Activated CD8-positive, alpha-beta memory T cell treated with anti-CD3 and anti-CD28 coated beads, Interleukin-2, amount 50 U/mL, for 24 hours (primary cell): ENCODE measurements at regions not wholly inside any gene's neighbourhood (a gene's known extent, or its start where the extent isn't known, plus 50 kb on each side); places are given as distances from the start of the nearest gene placed in this dataset.

Experiments
- DNase-seq: peaks from one replicate; pipeline ENCODE4 v3.0.0-alpha.2; 2020; ENCODE audit errors: extremely low read depth

DNA sequence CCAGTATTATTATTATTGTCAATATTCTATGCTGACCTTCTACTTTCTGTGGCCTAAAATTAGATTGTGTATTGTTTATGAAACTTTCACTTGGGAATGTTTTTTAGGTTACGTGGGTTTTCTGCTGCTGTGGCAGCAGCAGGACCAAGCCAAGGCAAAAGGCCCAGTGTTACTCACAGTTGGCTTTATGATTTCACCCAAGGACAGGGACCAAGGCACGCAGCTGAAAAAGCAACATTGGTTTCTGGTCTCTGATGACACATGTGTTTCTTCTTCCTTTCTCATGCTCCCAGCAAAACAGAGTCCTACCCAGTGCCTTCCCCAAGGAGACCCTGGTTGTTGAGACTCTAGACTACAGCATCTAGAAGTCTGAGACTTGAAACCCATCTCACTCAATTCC, 413.7 kb downstream of the SETD4 start:
- no peak for DNase-seq

DNA sequence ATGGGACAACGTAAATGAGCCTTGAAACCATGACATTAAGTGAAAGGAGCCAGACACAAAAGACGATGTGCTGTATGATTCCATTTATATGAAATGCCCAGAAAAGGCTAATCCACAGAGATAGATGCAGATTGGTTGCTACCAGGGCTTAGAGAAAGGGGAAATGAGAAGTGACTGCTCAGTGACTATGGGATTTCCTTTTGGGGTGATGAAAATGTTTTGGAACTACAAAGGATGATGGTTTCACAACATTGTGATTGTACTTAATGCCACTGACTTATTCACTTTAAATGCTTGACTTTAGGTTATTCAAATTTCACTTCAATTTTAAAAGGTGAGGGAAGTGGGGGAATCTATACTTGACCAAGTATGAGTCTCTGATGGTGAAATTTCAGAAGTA, 414.3 kb downstream of the SETD4 start:
- DNase-seq = no peak

DNA sequence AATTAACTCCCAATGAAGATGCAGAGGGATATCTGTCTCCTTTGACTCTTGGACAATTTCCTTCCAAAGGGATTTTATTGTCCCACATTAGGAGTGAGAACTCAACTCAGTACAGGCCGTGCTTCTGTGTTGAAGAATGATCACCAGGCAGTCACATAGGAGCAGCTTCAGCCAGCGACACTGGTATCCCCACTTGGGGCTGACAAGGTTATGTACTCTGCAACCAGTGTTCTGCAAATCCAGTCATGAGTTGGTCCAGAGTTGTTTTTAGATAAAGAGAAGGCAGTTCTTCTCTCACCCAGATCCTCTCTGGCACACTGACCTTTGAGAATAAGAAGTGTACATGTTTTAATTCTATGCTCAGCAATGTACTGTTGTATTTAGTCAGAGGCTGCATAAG, 415.8 kb downstream of the SETD4 start:
- DNase-seq = no peak

DNA sequence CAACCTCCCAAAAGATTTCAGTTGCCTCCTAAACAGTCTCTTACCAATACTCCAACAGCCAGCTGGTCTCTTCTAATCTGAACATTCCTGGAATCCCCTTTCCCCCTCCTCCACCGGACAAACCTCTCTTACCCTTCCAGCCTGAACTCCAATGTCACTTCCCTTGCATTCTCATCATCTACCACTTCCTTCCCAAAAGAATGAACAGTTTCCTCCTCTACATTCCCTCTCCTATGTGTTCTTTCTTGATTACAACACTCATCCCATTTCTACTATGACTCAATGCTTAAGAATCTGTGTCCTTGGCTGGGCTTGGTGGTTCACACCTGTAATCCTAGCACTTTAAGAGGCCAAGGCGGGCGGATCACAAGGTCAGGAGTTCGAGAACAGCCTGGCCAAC, 417.1 kb downstream of the SETD4 start:
- no peak for DNase-seq

DNA sequence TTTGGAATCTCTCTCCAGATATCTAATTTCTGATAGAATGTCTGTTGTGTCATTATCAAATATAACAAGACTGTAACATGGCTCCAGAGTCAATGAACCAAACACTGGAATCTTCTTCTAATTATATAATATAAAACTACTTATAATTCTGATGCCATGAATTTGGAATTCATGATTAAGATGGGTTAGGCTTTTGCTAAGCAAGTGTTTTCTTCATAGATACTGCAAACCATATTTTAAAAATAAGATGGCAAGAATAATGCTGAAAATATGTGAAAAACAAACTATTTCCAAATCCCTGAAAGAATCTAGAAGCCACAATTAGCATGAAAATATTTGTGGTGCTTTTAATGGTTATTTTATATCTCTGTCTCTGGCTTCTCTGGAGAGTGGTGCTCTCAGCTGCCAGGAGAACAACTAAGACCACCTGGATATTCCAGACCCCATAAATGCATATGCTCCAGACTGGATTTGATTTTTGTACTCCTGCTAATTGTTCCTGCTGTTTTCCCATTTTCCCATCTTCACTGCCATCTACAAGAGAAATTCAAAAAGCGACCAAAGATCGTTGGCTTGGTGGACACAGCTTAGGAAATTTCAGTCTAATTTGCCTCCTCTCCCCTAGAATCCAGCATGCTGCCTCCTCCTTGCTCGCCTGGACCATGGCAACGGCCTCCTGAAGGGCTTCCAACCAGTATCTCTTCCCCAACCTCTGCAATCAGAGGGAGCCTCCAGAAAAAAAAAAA, 418.9 kb downstream of the SETD4 start:
- no peak for DNase-seq

DNA sequence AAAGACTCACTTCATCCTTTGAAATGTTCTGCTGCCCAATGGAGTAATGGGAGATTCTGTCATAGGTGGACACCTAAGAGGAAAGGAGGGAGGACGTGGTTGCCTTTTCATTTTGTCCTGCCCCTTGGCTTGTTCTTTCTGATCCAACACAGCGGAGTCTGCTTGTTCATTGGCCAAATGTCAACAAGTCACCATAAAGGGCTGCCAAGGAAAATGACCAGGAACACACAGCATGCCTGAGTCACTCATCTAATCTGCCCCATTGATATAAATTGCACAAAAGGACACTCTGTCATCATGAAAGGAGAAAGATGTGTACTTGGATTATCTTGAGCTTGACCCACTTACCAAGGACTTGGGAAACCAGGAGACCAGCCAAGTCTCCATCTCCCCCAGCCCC, 422.9 kb downstream of the SETD4 start:
- DNase-seq = no peak

DNA sequence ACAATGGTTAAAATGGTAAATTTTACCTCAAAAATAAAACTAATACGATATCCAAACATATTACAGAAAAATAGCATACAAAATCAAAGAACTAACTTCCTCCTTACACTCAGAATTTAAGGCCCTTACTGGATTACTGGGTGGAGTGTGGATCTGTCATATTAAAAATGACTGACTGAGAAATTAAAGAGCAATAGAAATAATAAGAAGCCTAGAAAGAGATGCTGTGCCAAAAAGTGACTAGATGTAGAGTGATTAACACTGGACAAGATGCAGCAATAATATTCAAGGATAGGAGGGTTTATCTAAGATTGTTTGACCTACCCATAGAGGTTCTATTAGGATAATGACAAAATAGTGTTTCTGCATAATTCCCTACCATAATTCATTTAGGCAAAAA, 424.3 kb downstream of the SETD4 start:
- no peak for DNase-seq

DNA sequence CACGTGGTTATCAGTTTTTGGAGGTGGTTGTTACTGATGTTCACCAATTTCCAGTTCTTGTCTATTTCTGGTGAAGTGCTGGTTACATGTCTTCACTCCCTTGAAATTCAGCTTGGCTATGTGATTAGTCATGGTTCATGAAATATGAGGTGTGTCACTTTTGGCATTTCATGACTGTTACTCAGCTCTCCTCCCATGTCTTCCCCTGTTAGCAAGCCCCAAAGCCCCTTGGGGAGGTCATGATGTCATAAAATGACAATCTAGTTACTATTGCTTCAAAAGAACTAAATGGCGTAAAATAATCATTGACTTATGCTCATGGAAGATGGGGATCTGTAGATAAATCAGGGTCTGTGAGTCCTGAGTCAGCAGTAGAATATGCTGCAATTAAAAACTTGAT, 425.1 kb downstream of the SETD4 start:
- DNase-seq = no peak

DNA sequence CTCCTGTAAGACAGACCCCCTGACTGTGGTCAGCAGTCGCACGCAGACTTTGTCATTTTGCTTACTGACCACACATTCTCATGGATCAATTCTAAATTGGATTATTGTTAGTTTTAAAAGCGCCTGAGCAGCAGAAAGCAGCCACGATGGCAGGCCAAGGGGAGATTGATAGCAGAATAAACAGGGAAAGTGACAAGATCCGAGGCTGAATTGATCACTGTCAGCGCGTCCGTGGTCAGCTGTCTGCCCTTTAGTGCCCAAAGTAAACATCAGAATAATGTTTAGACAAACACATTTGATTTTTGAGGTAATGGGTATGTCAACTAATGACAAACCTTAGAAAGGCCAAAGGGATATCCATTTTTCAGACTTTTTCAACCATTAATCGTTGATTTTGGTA, 426.8 kb downstream of the SETD4 start:
- DNase-seq = no peak

DNA sequence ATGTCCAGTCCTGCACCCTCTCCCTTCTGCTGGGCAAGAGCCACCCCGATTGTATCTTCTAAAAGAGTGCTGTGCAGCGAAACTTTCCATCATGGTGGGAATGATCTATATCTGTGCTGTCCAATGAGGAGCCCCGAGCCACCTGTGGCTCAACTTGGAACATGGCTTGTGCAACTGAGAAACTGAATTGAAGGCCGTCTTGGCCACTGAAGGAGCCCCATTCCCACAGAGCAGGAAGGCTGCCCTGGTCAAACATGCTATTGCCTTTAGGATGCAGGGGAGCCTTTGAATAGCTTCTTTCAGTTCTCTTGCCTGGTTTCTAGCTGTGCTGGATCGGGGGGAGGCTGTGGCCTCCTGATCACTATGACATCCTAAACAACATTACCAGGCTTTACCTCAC, 427.6 kb downstream of the SETD4 start:
- DNase-seq = no peak

DNA sequence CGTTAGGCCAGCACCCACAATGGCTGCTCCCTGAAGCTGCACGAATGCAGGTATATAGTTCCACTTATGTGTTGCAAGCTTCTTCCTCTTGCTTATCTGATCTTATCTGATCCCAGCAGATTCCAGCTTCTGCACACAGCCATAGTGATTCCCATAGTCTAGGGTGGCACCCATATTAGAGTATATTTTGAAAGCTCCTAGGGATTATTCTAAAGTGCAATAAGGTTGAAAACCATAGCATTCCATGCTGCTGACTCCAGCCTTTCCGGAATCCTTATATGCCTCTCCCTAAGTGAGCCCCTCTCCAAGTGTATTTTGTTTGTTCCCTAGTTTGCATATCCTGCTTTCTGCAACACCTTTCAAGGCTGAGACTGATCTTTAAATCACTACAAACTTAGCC, 432.0 kb downstream of the SETD4 start:
- DNase-seq = no peak

DNA sequence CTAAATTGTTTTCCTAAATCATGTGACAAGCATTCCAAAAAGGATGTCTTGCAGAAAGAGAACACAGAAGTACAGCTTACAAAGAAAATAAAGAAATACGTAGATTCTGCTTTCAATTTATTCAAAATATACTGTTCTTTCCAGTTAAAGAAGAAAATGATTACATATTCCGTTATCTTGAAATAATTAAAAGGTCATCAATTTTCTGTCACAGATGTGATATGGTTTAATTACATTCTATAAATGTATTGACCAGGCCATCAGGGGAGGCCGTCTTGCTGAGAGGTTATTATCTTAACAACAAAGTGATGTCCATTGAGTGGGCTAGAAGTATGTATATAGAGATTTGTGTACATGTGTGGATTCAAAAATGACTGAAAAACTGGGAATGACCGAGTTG, 432.9 kb downstream of the SETD4 start:
- no peak for DNase-seq

DNA sequence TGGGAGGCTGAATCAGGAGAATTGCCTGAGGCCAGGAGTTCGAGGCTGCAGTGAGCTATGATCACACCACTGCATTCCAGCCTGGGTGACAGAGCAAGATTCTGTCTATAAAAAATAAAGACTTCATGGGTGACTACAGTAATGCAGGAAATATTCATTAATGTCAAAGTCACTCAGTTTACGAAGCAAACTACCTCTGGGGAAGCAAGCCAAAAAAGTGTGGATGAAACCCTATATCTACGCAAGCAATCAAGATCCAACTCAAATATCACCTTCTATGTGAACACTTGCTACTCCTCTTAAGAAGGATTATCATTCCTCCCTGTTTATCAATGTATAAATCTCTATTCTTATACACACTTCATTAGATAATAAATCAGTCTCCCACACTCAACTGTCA, 434.8 kb downstream of the SETD4 start:
- no peak for DNase-seq

DNA sequence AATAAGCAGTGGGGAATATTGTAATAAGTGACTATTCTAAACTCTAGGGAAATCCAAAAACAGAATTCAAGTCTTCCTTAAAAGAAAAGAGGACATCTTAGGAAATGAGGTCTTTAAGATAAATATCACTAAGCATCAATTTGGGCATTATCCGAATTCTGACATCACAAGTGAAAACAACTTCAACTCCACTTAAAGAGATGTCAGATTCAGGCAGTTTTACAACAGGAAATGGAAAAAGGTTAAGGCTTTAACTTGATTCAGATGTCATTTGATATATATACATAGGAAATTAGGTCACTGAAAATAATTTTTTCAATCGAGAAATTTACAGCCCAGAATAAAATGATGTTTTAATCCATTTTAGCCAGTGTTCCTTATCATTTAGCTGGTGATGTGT, 435.4 kb downstream of the SETD4 start:
- DNase-seq = no peak

DNA sequence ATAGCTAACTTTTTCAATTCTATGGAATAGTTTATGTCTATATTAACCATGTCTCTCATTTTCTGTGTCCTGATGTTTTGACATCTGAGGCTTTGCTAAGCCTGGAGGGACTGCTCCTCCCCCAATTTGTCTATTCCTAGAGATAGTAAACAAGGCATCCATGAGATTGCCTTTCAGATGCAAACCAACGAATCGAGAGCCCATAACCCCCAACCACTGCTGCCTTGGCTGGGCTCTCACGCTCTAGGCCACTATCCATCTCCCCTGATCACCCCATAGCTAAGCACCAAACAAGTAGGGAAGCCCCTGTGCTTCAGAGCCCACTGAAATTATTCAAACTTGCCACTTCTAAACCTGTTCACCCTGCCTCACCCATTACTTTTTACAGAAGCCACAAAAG, 437.7 kb downstream of the SETD4 start:
- no peak for DNase-seq

DNA sequence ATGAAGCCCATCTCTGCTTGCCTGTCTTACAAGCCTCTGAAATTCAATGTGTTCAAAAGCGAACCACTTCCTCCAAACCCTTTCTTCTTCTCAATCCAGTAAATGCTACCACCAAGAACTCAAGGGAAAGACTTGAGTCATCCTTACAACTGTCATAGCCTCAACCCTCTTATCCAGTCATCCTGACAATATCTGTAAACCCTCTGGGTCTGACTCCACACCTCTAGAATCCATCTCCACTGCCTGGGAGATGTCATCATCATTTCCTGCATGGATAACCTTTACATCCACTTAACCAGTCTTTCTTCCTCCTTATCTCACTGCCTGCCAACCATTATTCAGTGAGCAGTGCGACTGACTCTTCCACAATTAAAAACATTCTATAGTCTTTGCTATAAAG, 441.1 kb downstream of the SETD4 start:
- DNase-seq = no peak

DNA sequence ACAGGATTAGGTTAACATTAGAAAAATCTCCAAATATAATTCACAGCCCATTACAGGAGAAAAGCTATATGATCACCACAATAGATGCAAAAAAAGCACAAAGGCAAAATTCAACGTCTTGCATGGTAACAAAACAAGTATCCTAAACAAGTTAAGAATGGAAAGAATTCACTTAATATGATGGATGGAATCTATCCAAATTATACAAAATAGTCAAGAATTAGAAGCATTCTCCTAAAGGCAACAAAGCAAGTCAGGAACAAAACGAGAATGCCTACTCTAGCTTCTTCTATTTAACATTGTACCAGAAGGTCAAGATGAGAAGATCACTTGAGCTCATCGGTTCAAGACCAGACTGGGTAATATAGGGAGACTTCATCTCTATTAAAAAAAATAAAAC, 442.8 kb downstream of the SETD4 start:
- DNase-seq = no peak

DNA sequence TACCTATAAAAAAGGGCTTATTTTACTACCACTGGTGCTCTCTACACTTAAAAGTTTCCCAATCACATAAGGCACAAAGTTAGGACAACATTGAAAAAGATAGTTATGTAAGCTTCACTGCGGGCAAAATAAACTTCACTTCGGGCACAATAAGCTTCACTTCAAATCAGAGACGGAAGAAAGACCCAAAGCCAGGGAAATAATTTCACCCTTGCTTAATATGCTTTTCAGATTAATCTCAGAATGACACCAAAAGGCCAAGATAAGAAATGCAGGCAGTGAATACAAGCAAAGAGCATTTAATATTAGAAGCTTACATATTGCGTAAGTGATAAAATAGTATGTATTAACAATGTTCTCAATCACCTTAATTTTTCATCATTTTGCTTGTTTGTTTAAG, 444.2 kb downstream of the SETD4 start:
- no peak for DNase-seq

DNA sequence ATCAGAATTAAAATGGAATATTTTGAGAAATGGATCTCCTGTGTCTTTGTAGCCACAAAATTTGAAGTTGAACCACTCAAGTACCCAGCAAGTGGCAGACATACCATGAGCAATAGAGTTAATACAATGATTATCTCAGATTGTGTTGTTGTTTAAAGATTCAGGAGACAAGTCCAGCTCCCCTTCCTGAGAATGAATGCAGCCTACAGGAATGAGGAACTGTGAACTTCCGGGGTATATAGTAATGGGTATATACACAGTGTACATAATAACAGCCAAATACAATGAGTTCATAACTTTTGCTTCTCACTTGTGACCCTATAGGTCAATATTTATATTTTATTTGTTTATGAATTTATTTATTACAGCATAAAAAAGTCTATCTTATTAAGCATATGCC, 445.0 kb downstream of the SETD4 start:
- no peak for DNase-seq

DNA sequence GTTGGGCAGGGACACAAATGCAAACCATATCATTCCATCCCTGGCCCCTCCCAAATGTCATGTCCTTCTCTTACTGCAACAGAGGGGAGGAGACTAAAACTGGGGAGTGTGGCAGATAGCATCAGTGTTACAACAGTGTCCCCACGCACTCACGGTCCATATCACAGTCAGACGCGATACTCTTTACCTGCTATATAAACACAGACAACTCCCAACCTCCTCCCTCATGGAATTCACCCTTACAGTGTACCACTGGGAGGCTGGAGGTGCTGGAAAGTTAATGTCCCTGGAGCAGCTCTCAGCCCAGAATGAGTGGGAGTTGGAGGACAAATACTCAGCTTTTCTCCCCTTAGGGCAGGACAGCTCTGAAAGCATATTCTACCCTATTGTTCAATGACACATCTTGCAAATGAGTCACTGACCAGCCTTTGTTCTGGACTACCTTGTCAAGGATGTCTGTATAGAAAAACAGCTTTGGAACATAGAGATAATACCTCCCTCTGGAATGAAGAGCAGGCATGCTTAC, 445.9 kb downstream of the SETD4 start:
- DNase-seq = no peak

DNA sequence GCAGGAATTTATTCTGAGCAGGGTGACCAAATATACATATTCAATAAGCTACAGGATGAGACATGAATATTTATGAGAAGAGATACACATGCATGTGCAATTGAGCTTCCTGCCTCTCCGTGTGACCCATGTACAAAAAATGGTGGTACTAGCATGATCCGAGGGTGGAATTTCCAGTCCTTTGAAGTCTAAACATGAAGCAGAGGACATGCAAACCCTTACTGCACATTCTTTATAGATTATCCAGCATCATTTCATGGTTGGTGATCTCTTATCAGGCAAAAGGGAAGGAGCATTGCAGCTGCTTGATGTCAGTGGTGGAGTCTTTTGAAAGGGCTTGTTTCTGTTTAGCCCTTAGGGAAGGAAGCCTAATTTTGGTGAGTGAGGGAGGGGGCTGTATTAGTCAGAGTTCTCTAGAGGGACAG, 448.6 kb downstream of the SETD4 start:
- no peak for DNase-seq

DNA sequence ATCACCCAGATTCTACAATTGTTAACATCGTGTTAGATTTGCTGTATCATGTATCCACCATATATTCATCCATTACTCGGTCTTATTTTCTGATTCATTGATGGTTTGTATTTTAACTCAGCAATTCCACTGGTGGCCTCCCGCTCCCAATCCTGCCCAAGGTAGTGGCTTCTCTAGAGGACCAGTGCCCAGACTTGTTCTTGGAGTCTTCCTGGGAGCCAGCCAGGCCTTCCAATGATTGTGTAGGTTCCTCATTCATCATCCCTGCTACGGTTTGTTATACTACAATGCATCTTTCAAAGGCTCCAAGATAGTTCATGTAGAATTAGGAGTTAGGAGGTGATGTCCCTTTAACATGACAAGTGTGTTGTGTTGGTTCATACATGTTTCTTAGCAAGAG, 451.1 kb downstream of the SETD4 start:
- no peak for DNase-seq

DNA sequence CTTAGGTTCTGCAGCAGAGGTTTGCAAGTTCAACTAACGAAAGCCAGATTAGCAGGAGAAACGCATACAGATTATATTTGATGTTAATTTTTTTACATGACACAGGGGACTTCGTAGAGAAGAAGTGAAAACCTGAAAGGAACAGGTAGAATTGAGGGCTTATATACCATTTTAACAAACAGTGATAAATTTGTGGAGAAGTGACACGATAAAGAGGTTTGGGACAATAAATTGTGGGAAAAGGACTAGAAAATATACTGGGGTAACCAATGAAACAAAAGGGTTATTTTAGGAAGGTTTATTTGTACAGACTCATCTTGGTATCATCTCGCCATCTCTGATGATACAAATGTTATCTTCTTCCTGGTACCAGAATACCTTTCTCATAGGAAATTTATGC, 452.9 kb downstream of the SETD4 start:
- DNase-seq = no peak

DNA sequence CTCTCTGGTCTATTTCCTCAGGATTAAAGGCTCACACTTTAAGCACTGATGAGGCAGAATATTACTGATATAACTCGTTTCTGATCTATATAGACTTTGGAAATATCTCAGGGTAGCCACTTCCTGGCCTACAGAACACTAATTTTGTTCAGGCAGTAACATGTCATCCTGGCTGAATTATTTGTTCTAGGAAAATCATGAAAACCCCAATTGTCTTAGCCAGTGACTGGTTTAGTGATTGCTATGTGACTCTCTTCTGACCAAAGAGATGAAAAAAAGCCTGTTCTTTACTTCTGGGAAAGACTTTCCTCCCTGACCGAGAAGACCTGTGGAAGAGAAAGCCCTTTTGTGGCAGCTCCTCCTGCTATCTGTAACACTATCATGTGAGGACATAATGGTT, 453.7 kb downstream of the SETD4 start:
- DNase-seq = no peak
